WTC11 (cell line): ENCODE measurements at regions not wholly inside any gene's neighbourhood (a gene's known extent, or its start where the extent isn't known, plus 50 kb on each side); places are given as distances from the start of the nearest gene placed in this dataset.

Experiments
- ATAC-seq: fragments of 200-7000 bp; cut with Tn5 transposase; 2 replicates; pipeline ENCODE4 v1.10.0; 2021; ENCODE audit warnings: mild to moderate bottlenecking, moderate library complexity
- CTCF ChIA-PET: fragments of 300-600 bp; sonication (Branson Sonifier 250); formaldehyde crosslinking; loops from one replicate; lab custom pipeline; 2021; ENCODE audit warnings: antibody characterized with exemption; lab: Charles Lee
- POLR2A ChIA-PET: fragments of 350-600 bp; sonication (Branson Sonifier 250); formaldehyde crosslinking; loops from one replicate; lab custom pipeline; 2021; ENCODE audit warnings: antibody characterized with exemption; lab: Charles Lee
- DNase-seq: peaks from one replicate; pipeline ENCODE4 v3.0.0; 2021; ENCODE audit warnings: low spot score
- H3K27ac Mint-ChIP-seq: 2 replicates; pipeline ENCODE4 v1.8.0; 2021; ENCODE audit warnings: mixed read lengths
- H3K27me3 Mint-ChIP-seq: 2 replicates; pipeline ENCODE4 v1.8.0; 2021; ENCODE audit warnings: low read depth, mild to moderate bottlenecking, moderate library complexity, mixed read lengths
- H3K36me3 Mint-ChIP-seq: 2 replicates; pipeline ENCODE4 v1.8.0; 2021; ENCODE audit warnings: mixed read lengths
- H3K4me1 Mint-ChIP-seq: 2 replicates; pipeline ENCODE4 v1.8.0; 2022; ENCODE audit warnings: mixed read lengths
- H3K4me3 Mint-ChIP-seq: 2 replicates; pipeline ENCODE4 v1.8.0; 2021; ENCODE audit warnings: mild to moderate bottlenecking, moderate library complexity, mixed read lengths
- H3K9me3 Mint-ChIP-seq: 2 replicates; pipeline ENCODE4 v1.8.0; 2021; ENCODE audit warnings: mixed read lengths
- ATF1 ChIP-seq: sonication (generic); formaldehyde crosslinking; IDR thresholded peaks from 2 replicates; pipeline ENCODE4 v1.8.1; 2023; ENCODE audit warnings: mild to moderate bottlenecking, moderate library complexity, missing genetic modification reagents
- CBFB ChIP-seq: sonication (generic); formaldehyde crosslinking; IDR thresholded peaks from 2 replicates; pipeline ENCODE4 v1.8.1; 2022; ENCODE audit warnings: mild to moderate bottlenecking, low read depth, missing genetic modification reagents
- CREB1 ChIP-seq: sonication (generic); formaldehyde crosslinking; IDR thresholded peaks from 2 replicates; pipeline ENCODE4 v1.8.0; 2023; ENCODE audit warnings: mild to moderate bottlenecking, missing genetic modification reagents
- CREM ChIP-seq: sonication (generic); formaldehyde crosslinking; IDR thresholded peaks from 2 replicates; pipeline ENCODE4 v1.8.1; 2022; ENCODE audit warnings: mild to moderate bottlenecking, missing genetic modification reagents, moderate library complexity
- ESRRA ChIP-seq: sonication (generic); formaldehyde crosslinking; IDR thresholded peaks from 2 replicates; pipeline ENCODE4 v1.8.1; 2022; ENCODE audit warnings: mild to moderate bottlenecking, missing genetic modification reagents, borderline replicate concordance
- FOXK1 ChIP-seq: sonication (generic); formaldehyde crosslinking; IDR thresholded peaks from 2 replicates; pipeline ENCODE4 v1.8.0; 2022; ENCODE audit warnings: mild to moderate bottlenecking, moderate library complexity, missing genetic modification reagents
- FOXP1 ChIP-seq: sonication (generic); formaldehyde crosslinking; IDR thresholded peaks from 2 replicates; pipeline ENCODE4 v1.8.0; 2022; ENCODE audit warnings: missing genetic modification reagents, mild to moderate bottlenecking, moderate library complexity, borderline replicate concordance
- GABPB1 ChIP-seq: sonication (generic); formaldehyde crosslinking; IDR thresholded peaks from 2 replicates; pipeline ENCODE4 v1.8.1; 2023; ENCODE audit warnings: mild to moderate bottlenecking, missing genetic modification reagents
- IRF2 ChIP-seq: sonication (generic); formaldehyde crosslinking; IDR thresholded peaks from 2 replicates; pipeline ENCODE4 v1.8.0; 2022; ENCODE audit warnings: low read depth, missing genetic modification reagents, borderline replicate concordance
- JUN ChIP-seq: sonication (generic); formaldehyde crosslinking; IDR thresholded peaks from 2 replicates; pipeline ENCODE4 v1.8.0; 2023; ENCODE audit warnings: mild to moderate bottlenecking, missing genetic modification reagents
- KAT7 ChIP-seq: sonication (generic); formaldehyde crosslinking; IDR thresholded peaks from 2 replicates; pipeline ENCODE4 v1.8.1; 2023; ENCODE audit warnings: missing genetic modification reagents, mild to moderate bottlenecking, borderline replicate concordance
- NFE2L1 ChIP-seq: sonication (generic); formaldehyde crosslinking; IDR thresholded peaks from 2 replicates; pipeline ENCODE4 v1.8.1; 2023; ENCODE audit warnings: missing genetic modification reagents
- NR3C1 ChIP-seq: sonication (generic); formaldehyde crosslinking; conservative IDR thresholded peaks from 2 replicates; pipeline ENCODE4 v1.8.1; 2023; ENCODE audit warnings: low read depth, mild to moderate bottlenecking, missing genetic modification reagents
- RELA ChIP-seq: sonication (generic); formaldehyde crosslinking; IDR thresholded peaks from 2 replicates; pipeline ENCODE4 v1.8.1; 2022; ENCODE audit warnings: missing genetic modification reagents, mild to moderate bottlenecking, borderline replicate concordance
- SMAD4 ChIP-seq: sonication (generic); formaldehyde crosslinking; IDR thresholded peaks from 2 replicates; pipeline ENCODE4 v1.8.0; 2022; ENCODE audit warnings: mild to moderate bottlenecking, missing genetic modification reagents
- ZBTB21 ChIP-seq: sonication (generic); formaldehyde crosslinking; IDR thresholded peaks from 2 replicates; pipeline ENCODE4 v1.8.1; 2023; ENCODE audit warnings: mild to moderate bottlenecking, missing genetic modification reagents, borderline replicate concordance
- ZNF121 ChIP-seq: sonication (generic); formaldehyde crosslinking; IDR thresholded peaks from 2 replicates; pipeline ENCODE4 v1.8.0; 2023; ENCODE audit warnings: missing genetic modification reagents
- ZNF219 ChIP-seq: sonication (generic); formaldehyde crosslinking; IDR thresholded peaks from 2 replicates; pipeline ENCODE4 v1.8.0; 2023; ENCODE audit warnings: missing genetic modification reagents, mild to moderate bottlenecking, borderline replicate concordance
- TF ChIP-seq, protein P1 (sequence below): fragments of 250-450 bp; sonication (Bioruptor Pico); IDR thresholded peaks from 2 replicates; pipeline ENCODE4 v1.9.0; 2021; ENCODE audit warnings: mild to moderate bottlenecking, borderline replicate concordance
- TF ChIP-seq, protein P2 (sequence below): sonication (generic); formaldehyde crosslinking; IDR thresholded peaks from 2 replicates; pipeline ENCODE4 v1.8.1; 2023; ENCODE audit warnings: mild to moderate bottlenecking, missing genetic modification reagents
- TF ChIP-seq, protein P3 (sequence below): sonication (generic); formaldehyde crosslinking; IDR thresholded peaks from 2 replicates; pipeline ENCODE4 v1.8.1; 2022; ENCODE audit warnings: low read depth, missing genetic modification reagents, borderline replicate concordance
- TF ChIP-seq, protein P4 (sequence below): fragments of 250-450 bp; sonication (Bioruptor Pico); IDR thresholded peaks from 2 replicates; pipeline ENCODE4 v1.9.0; 2021; ENCODE audit warnings: mild to moderate bottlenecking
- TF ChIP-seq, protein P5 (sequence below): sonication (generic); formaldehyde crosslinking; IDR thresholded peaks from 2 replicates; pipeline ENCODE4 v1.8.1; 2022; ENCODE audit warnings: mild to moderate bottlenecking, moderate library complexity, missing genetic modification reagents
- TF ChIP-seq, protein P6 (sequence below): fragments of 250-450 bp; sonication (Bioruptor Pico); conservative IDR thresholded peaks from 2 replicates; pipeline ENCODE4 v1.9.0; 2021; ENCODE audit warnings: mild to moderate bottlenecking
- TF ChIP-seq, protein P7 (sequence below): sonication (generic); formaldehyde crosslinking; IDR thresholded peaks from 2 replicates; pipeline ENCODE4 v1.8.1; 2023; ENCODE audit warnings: mild to moderate bottlenecking, missing genetic modification reagents

DNA sequence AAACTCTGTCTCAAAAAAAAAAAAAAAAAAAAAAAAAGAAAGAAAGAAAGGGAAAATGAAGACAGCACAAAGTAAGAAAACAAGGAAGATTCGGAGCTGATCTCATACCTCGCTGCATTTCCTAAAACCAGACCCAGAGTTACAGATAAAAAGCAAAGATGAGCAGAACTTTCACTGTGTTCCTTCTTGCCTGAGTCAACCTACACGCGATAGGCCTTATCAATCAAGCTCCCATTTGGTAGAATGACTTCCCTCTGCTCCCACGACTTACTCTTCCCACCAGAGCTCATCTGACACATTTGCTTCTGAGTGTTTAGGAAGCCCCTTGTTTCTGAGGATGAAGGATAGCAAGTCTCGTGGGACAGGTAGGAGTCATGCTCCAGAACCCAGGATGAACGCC, 302.9 kb downstream of the TFAP2A start (continued):
- TF ChIP-seq, protein P1, sequence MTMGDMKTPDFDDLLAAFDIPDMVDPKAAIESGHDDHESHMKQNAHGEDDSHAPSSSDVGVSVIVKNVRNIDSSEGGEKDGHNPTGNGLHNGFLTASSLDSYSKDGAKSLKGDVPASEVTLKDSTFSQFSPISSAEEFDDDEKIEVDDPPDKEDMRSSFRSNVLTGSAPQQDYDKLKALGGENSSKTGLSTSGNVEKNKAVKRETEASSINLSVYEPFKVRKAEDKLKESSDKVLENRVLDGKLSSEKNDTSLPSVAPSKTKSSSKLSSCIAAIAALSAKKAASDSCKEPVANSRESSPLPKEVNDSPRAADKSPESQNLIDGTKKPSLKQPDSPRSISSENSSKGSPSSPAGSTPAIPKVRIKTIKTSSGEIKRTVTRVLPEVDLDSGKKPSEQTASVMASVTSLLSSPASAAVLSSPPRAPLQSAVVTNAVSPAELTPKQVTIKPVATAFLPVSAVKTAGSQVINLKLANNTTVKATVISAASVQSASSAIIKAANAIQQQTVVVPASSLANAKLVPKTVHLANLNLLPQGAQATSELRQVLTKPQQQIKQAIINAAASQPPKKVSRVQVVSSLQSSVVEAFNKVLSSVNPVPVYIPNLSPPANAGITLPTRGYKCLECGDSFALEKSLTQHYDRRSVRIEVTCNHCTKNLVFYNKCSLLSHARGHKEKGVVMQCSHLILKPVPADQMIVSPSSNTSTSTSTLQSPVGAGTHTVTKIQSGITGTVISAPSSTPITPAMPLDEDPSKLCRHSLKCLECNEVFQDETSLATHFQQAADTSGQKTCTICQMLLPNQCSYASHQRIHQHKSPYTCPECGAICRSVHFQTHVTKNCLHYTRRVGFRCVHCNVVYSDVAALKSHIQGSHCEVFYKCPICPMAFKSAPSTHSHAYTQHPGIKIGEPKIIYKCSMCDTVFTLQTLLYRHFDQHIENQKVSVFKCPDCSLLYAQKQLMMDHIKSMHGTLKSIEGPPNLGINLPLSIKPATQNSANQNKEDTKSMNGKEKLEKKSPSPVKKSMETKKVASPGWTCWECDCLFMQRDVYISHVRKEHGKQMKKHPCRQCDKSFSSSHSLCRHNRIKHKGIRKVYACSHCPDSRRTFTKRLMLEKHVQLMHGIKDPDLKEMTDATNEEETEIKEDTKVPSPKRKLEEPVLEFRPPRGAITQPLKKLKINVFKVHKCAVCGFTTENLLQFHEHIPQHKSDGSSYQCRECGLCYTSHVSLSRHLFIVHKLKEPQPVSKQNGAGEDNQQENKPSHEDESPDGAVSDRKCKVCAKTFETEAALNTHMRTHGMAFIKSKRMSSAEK: no peak
- TF ChIP-seq GABPB1 (CRISPR knock-in tag) (no peak), RELA (CRISPR knock-in tag) (no peak), NR3C1 (CRISPR knock-in tag) (no peak), JUN (CRISPR knock-in tag) (no peak), KAT7 (no peak)
- TF ChIP-seq, protein P2, sequence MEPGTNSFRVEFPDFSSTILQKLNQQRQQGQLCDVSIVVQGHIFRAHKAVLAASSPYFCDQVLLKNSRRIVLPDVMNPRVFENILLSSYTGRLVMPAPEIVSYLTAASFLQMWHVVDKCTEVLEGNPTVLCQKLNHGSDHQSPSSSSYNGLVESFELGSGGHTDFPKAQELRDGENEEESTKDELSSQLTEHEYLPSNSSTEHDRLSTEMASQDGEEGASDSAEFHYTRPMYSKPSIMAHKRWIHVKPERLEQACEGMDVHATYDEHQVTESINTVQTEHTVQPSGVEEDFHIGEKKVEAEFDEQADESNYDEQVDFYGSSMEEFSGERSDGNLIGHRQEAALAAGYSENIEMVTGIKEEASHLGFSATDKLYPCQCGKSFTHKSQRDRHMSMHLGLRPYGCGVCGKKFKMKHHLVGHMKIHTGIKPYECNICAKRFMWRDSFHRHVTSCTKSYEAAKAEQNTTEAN: no peak

DNA sequence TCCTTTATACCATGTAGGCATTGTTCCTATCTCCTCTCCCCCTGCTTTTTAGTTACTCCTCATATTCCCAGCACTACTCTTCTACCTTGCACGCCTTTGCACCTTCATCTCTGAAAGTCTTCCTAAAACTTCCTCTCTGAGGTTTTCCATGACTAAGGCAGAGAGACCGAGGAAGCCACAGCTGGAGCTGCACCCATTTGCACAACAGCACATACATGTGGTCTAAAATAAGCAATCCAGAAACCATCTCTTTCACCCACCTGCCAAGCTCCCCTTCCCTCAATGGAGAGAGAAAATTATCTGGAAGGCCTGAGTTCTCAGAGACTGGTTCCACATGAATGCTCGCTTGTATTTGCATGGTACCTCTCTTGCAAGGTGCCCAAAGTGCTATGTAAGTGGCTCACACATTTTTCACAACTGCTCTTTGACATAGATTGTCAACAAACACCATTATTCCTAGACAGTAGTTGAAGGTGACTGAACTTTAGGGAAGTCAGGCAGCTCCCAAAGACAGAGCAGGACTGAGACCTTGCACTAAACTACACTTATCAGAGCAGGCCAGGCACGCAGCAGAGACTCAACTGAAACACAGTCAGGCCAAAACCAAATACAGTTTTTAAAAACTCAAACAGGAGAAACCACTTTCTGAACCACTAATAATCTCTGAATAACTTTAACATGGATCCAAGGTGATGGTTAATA, 313.2 kb downstream of the TFAP2A start:
- Mint-ChIP-seq H3K27ac (no peak overlapping the region), H3K4me3 (no peak overlapping the region), H3K4me1 (peaks cover 11% of the 10 kb centered on the region), H3K27me3 (no peaks in the 10 kb centered on the region), H3K36me3 (no peaks in the 10 kb centered on the region), H3K9me3 (no peaks in the 10 kb centered on the region)
- TF ChIP-seq IRF2 (CRISPR knock-in tag): no peak
- no peak for TF ChIP-seq ESRRA (CRISPR knock-in tag)
- TF ChIP-seq CREM: no peak
- TF ChIP-seq, protein P3, sequence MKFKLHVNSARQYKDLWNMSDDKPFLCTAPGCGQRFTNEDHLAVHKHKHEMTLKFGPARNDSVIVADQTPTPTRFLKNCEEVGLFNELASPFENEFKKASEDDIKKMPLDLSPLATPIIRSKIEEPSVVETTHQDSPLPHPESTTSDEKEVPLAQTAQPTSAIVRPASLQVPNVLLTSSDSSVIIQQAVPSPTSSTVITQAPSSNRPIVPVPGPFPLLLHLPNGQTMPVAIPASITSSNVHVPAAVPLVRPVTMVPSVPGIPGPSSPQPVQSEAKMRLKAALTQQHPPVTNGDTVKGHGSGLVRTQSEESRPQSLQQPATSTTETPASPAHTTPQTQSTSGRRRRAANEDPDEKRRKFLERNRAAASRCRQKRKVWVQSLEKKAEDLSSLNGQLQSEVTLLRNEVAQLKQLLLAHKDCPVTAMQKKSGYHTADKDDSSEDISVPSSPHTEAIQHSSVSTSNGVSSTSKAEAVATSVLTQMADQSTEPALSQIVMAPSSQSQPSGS (CRISPR knock-in tag): no peak
- TF ChIP-seq ZBTB21 (CRISPR knock-in tag): no peak
- TF ChIP-seq, protein P4, sequence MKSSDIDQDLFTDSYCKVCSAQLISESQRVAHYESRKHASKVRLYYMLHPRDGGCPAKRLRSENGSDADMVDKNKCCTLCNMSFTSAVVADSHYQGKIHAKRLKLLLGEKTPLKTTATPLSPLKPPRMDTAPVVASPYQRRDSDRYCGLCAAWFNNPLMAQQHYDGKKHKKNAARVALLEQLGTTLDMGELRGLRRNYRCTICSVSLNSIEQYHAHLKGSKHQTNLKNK (CRISPR knock-in tag): no peak
- no peak for TF ChIP-seq CREB1 (CRISPR knock-in tag)
- TF ChIP-seq CBFB (CRISPR knock-in tag): no peak
- TF ChIP-seq FOXP1: no peak
- TF ChIP-seq, protein P5, sequence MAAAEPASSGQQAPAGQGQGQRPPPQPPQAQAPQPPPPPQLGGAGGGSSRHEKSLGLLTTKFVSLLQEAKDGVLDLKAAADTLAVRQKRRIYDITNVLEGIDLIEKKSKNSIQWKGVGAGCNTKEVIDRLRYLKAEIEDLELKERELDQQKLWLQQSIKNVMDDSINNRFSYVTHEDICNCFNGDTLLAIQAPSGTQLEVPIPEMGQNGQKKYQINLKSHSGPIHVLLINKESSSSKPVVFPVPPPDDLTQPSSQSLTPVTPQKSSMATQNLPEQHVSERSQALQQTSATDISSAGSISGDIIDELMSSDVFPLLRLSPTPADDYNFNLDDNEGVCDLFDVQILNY (CRISPR knock-in tag): no peak
- no peak for TF ChIP-seq ATF1 (CRISPR knock-in tag)
- TF ChIP-seq SMAD4 (CRISPR knock-in tag): no peak
- TF ChIP-seq FOXK1: no peak
- TF ChIP-seq, protein P6, sequence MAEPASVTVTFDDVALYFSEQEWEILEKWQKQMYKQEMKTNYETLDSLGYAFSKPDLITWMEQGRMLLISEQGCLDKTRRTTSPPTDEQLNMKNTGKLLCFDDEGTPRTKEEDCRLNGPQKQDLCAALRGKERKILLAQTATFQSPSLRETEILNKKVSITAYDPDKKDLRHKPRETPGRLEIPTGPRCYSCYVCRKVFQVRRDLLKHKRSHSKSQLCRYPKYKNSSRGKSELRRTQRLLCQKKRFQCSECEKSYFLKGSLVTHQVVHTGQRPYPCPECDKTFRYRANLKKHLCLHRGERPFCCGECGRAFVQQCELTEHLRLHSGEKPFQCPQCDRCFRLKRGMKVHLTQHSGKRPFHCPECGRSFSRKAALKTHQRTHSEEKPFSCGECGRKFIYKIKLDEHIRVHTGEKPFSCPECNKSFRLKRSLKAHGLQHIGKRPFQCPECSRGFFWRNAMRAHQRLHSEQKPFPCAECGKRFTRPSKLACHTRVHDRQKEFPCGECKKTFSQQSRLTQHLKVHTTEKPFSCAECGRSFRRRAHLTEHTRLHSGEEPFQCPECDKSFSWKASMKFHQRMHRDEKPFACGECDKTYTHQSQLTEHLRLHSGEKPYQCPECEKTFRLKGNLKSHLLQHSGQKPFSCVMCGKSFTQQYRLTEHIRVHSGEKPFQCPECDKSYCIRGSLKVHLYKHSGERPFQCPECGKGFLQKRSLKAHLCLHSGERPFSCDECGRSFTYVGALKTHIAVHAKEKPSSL (CRISPR knock-in tag): no peak
- TF ChIP-seq, protein P7, sequence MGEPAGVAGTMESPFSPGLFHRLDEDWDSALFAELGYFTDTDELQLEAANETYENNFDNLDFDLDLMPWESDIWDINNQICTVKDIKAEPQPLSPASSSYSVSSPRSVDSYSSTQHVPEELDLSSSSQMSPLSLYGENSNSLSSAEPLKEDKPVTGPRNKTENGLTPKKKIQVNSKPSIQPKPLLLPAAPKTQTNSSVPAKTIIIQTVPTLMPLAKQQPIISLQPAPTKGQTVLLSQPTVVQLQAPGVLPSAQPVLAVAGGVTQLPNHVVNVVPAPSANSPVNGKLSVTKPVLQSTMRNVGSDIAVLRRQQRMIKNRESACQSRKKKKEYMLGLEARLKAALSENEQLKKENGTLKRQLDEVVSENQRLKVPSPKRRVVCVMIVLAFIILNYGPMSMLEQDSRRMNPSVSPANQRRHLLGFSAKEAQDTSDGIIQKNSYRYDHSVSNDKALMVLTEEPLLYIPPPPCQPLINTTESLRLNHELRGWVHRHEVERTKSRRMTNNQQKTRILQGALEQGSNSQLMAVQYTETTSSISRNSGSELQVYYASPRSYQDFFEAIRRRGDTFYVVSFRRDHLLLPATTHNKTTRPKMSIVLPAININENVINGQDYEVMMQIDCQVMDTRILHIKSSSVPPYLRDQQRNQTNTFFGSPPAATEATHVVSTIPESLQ (CRISPR knock-in tag): no peak
- TF ChIP-seq NFE2L1 (CRISPR knock-in tag): no peak
- no peak for TF ChIP-seq ZNF121
- TF ChIP-seq ZNF219 (CRISPR knock-in tag): no peak
- ChIA-PET CTCF (no interaction called here), POLR2A (no interaction called here)
- ATAC-seq (no peak), DNase-seq (no peak)
